ENCODE measurements at regions not wholly inside any gene's neighbourhood (a gene's known extent, or its start where the extent isn't known, plus 50 kb on each side); places are given as distances from the start of the nearest gene placed in this dataset.
A peak's percentile ranks its signal among the peaks of the same experiment; 100 is the strongest.

GRCh38 chr4:71186566-71187403, 152.0 kb upstream of the SLC4A4 start:
- peak; percentile 88 for ATAC-seq
- H3K9me3 Mint-ChIP-seq, result no peaks in the 10 kb centered on the region
- no peaks in the 10 kb centered on the region for H3K36me3 Mint-ChIP-seq
- H3K4me3 Mint-ChIP-seq, result peak overlapping the region; percentile 66
- H3K4me1 Mint-ChIP-seq, result peaks cover 34% of the 10 kb centered on the region
- peak overlapping the region; percentile 76 for H3K27ac Mint-ChIP-seq
- DNase-seq (ENCODE audit: low spot score in 2 of 2), result peak; percentile 47 to 76

- Mint-ChIP-seq H3K4me1 (peaks cover 34% of the 10 kb centered on the region), H3K36me3 (no peaks in the 10 kb centered on the region), H3K4me3 (peak overlapping the region; percentile 66), H3K27ac (peak overlapping the region; percentile 7), H3K9me3 (no peaks in the 10 kb centered on the region)
- ATAC-seq (peak; percentile 35), DNase-seq (ENCODE audit: low spot score in 2 of 2) (peak; percentile 26 to 70)
These were observed 151.2 kb upstream of the SLC4A4 start for GRCh38 chr4:71187404-71188155.

GRCh38 chr4:71188156-71188640, 150.6 kb upstream of the SLC4A4 start:
- Mint-ChIP-seq H3K4me3 (peak overlapping the region; percentile 66), H3K9me3 (no peaks in the 10 kb centered on the region), H3K27ac (peak overlapping the region; percentile 7), H3K36me3 (no peaks in the 10 kb centered on the region), H3K4me1 (peaks cover 34% of the 10 kb centered on the region)
- ATAC-seq, result no peak
- no peak for DNase-seq (ENCODE audit: low spot score in 2 of 2)

- peak overlapping the region; percentile 7 for H3K27ac Mint-ChIP-seq
These were observed 149.9 kb upstream of the SLC4A4 start for GRCh38 chr4:71188951-71189350.

GRCh38 chr4:71189471-71189870, 149.3 kb upstream of the SLC4A4 start:
- DNase-seq (ENCODE audit: low spot score in 2 of 2), result no peak
- H3K36me3 Mint-ChIP-seq, result no peaks in the 10 kb centered on the region
- H3K27ac Mint-ChIP-seq, result no peak overlapping the region
- H3K9me3 Mint-ChIP-seq, result no peaks in the 10 kb centered on the region
- no peak overlapping the region for H3K4me3 Mint-ChIP-seq
- H3K4me1 Mint-ChIP-seq, result peaks cover 28% of the 10 kb centered on the region
- no peak for ATAC-seq

More at GRCh38 chr4:71188951-71189350, 149.9 kb upstream of the SLC4A4 start:
- Mint-ChIP-seq H3K9me3 (no peaks in the 10 kb centered on the region), H3K4me1 (peaks cover 34% of the 10 kb centered on the region), H3K36me3 (no peaks in the 10 kb centered on the region), H3K4me3 (peak overlapping the region; percentile 66)
- DNase-seq (ENCODE audit: low spot score in 2 of 2) (no peak), ATAC-seq (no peak)

- H3K4me1 Mint-ChIP-seq, result peaks cover 17% of the 10 kb centered on the region
- H3K36me3 Mint-ChIP-seq, result no peaks in the 10 kb centered on the region
- H3K27ac Mint-ChIP-seq, result no peak overlapping the region
- H3K4me3 Mint-ChIP-seq, result no peak overlapping the region
- no peaks in the 10 kb centered on the region for H3K9me3 Mint-ChIP-seq
- no peak for DNase-seq (ENCODE audit: low spot score in 2 of 2)
- no peak for ATAC-seq
These were observed 144.4 kb upstream of the SLC4A4 start for GRCh38 chr4:71194454-71194853.

GRCh38 chr4:71195924-71196323, 142.9 kb upstream of the SLC4A4 start:
- Mint-ChIP-seq H3K36me3 (no peaks in the 10 kb centered on the region), H3K9me3 (no peaks in the 10 kb centered on the region), H3K27ac (no peak overlapping the region), H3K4me1 (peaks cover 20% of the 10 kb centered on the region), H3K4me3 (no peak overlapping the region)
- DNase-seq (ENCODE audit: low spot score in 2 of 2) (no peak), ATAC-seq (no peak)

- H3K27ac Mint-ChIP-seq, result no peak overlapping the region
- peaks cover 16% of the 10 kb centered on the region for H3K4me1 Mint-ChIP-seq
- H3K4me3 Mint-ChIP-seq, result no peak overlapping the region
- no peaks in the 10 kb centered on the region for H3K9me3 Mint-ChIP-seq
- H3K36me3 Mint-ChIP-seq, result no peaks in the 10 kb centered on the region
- ATAC-seq, result peak; percentile 78
- no peak for DNase-seq (ENCODE audit: low spot score in 2 of 2)
These were observed 139.9 kb upstream of the SLC4A4 start for GRCh38 chr4:71198958-71199357.

GRCh38 chr4:71201057-71201456, 137.8 kb upstream of the SLC4A4 start:
- H3K9me3 Mint-ChIP-seq, result no peaks in the 10 kb centered on the region
- DNase-seq (ENCODE audit: low spot score in 2 of 2) (no peak), ATAC-seq (no peak)
- peaks cover 16% of the 10 kb centered on the region for H3K4me1 Mint-ChIP-seq
- H3K36me3 Mint-ChIP-seq, result no peaks in the 10 kb centered on the region
- H3K4me3 Mint-ChIP-seq, result no peak overlapping the region
- no peak overlapping the region for H3K27ac Mint-ChIP-seq

- DNase-seq (ENCODE audit: low spot score in 2 of 2) (no peak), ATAC-seq (no peak)
- peaks cover 16% of the 10 kb centered on the region for H3K4me1 Mint-ChIP-seq
- H3K9me3 Mint-ChIP-seq, result no peaks in the 10 kb centered on the region
- no peak overlapping the region for H3K27ac Mint-ChIP-seq
- no peaks in the 10 kb centered on the region for H3K36me3 Mint-ChIP-seq
- no peak overlapping the region for H3K4me3 Mint-ChIP-seq
These were observed 136.8 kb upstream of the SLC4A4 start for GRCh38 chr4:71201817-71202576.

GRCh38 chr4:71202705-71203104, 136.1 kb upstream of the SLC4A4 start:
- Mint-ChIP-seq H3K4me1 (peaks cover 16% of the 10 kb centered on the region), H3K36me3 (no peaks in the 10 kb centered on the region), H3K4me3 (no peak overlapping the region), H3K27ac (no peak overlapping the region), H3K9me3 (no peaks in the 10 kb centered on the region)
- ATAC-seq, result no peak
- no peak for DNase-seq (ENCODE audit: low spot score in 2 of 2)

- H3K4me1 Mint-ChIP-seq, result peaks cover 10% of the 10 kb centered on the region
- no peak for DNase-seq (ENCODE audit: low spot score in 2 of 2)
- H3K36me3 Mint-ChIP-seq, result no peaks in the 10 kb centered on the region
- ATAC-seq, result no peak
- no peak overlapping the region for H3K27ac Mint-ChIP-seq
- no peaks in the 10 kb centered on the region for H3K9me3 Mint-ChIP-seq
- no peak overlapping the region for H3K4me3 Mint-ChIP-seq
These were observed 134.8 kb upstream of the SLC4A4 start for GRCh38 chr4:71204056-71204455.

- Mint-ChIP-seq H3K27ac (no peak overlapping the region), H3K4me3 (no peak overlapping the region), H3K9me3 (no peaks in the 10 kb centered on the region), H3K36me3 (no peaks in the 10 kb centered on the region), H3K4me1 (no peaks in the 10 kb centered on the region)
- DNase-seq (ENCODE audit: low spot score in 2 of 2) (no peak), ATAC-seq (no peak)
These were observed 132.1 kb upstream of the SLC4A4 start for GRCh38 chr4:71206763-71207162.

GRCh38 chr4:71209161-71209560, 129.7 kb upstream of the SLC4A4 start:
- no peak for DNase-seq (ENCODE audit: low spot score in 2 of 2)
- H3K27ac Mint-ChIP-seq, result no peak overlapping the region
- no peaks in the 10 kb centered on the region for H3K4me1 Mint-ChIP-seq
- no peaks in the 10 kb centered on the region for H3K36me3 Mint-ChIP-seq
- ATAC-seq, result no peak
- no peaks in the 10 kb centered on the region for H3K9me3 Mint-ChIP-seq
- H3K4me3 Mint-ChIP-seq, result no peak overlapping the region

- Mint-ChIP-seq H3K36me3 (no peaks in the 10 kb centered on the region), H3K4me1 (no peaks in the 10 kb centered on the region), H3K4me3 (no peak overlapping the region), H3K27ac (no peak overlapping the region), H3K9me3 (no peaks in the 10 kb centered on the region)
- ATAC-seq (no peak), DNase-seq (ENCODE audit: low spot score in 2 of 2) (no peak)
These were observed 128.0 kb upstream of the SLC4A4 start for GRCh38 chr4:71210823-71211222.

Measured in stimulated activated effector memory CD8-positive, alpha-beta T cell treated with anti-CD3 and anti-CD28 coated beads, Interleukin-12 subunit alpha, Interleukin-12 subunit beta, amount 100 ng/mL, for 72 hours (primary cell).